ENCODE measurements at regions not wholly inside any gene's neighbourhood (a gene's known extent, or its start where the extent isn't known, plus 50 kb on each side); places are given as distances from the start of the nearest gene placed in this dataset.

GRCh38 chr7:15794801-15795200 is 108.3 kb upstream of the MEOX2 start:
- no peaks in the 10 kb centered on the region for H3K9me3 ChIP-seq (ENCODE audit: control insufficient read depth in 2 of 3, insufficient read depth in 1 of 3, low read length in 3 of 3)
- H3K27me3 ChIP-seq (ENCODE audit: control insufficient read depth, insufficient read depth, low read length), result no peaks in the 10 kb centered on the region
- no peak overlapping the region for H3K4me3 ChIP-seq (ENCODE audit: low read length in 3 of 3)
- TF ChIP-seq CTCF (IDR thresholded peaks at IDR 0.05; ENCODE audit: borderline replicate concordance, extremely low read depth, insufficient read depth), result no peak
- no peak overlapping the region for H3K9ac ChIP-seq (ENCODE audit: low read length in 3 of 3)
- no peak for DNase-seq
- H3K27ac ChIP-seq (ENCODE audit: low read depth in 2 of 2, low read length in 2 of 2), result no peak overlapping the region
- intact Hi-C loops (cut with DNase I), result no loop called here
- H3K4me1 ChIP-seq (ENCODE audit: control insufficient read depth in 2 of 3, insufficient read depth in 2 of 3, low read depth in 1 of 3, low read length in 3 of 3), result no peaks in the 10 kb centered on the region
- no peak for FAIRE-seq
- H3K36me3 ChIP-seq (ENCODE audit: control insufficient read depth in 2 of 3, insufficient read depth in 3 of 3, low read length in 3 of 3), result no peaks in the 10 kb centered on the region

GRCh38 chr7:15784694-15785030 is 98.2 kb upstream of the MEOX2 start:
- H3K4me1 ChIP-seq (ENCODE audit: control insufficient read depth in 2 of 3, insufficient read depth in 2 of 3, low read depth in 1 of 3, low read length in 3 of 3), result no peaks in the 10 kb centered on the region
- H3K4me3 ChIP-seq (ENCODE audit: low read length in 3 of 3), result no peak overlapping the region
- no peak for TF ChIP-seq CTCF (IDR thresholded peaks at IDR 0.05; ENCODE audit: borderline replicate concordance, extremely low read depth, insufficient read depth)
- intact Hi-C loops (cut with DNase I), result no loop called here
- no peaks in the 10 kb centered on the region for H3K27me3 ChIP-seq (ENCODE audit: control insufficient read depth, insufficient read depth, low read length)
- no peaks in the 10 kb centered on the region for H3K36me3 ChIP-seq (ENCODE audit: control insufficient read depth in 2 of 3, insufficient read depth in 3 of 3, low read length in 3 of 3)
- H3K9me3 ChIP-seq (ENCODE audit: control insufficient read depth in 2 of 3, insufficient read depth in 1 of 3, low read length in 3 of 3), result no peaks in the 10 kb centered on the region
- FAIRE-seq (no peak), DNase-seq (no peak)
- H3K27ac ChIP-seq (ENCODE audit: low read depth in 2 of 2, low read length in 2 of 2), result no peak overlapping the region
- no peak overlapping the region for H3K9ac ChIP-seq (ENCODE audit: low read length in 3 of 3)

- H3K27me3 ChIP-seq (ENCODE audit: control insufficient read depth, insufficient read depth, low read length), result no peaks in the 10 kb centered on the region
- intact Hi-C loops (cut with DNase I), result no loop called here
- no peak for TF ChIP-seq CTCF (IDR thresholded peaks at IDR 0.05; ENCODE audit: borderline replicate concordance, extremely low read depth, insufficient read depth)
- DNase-seq (peak in 4 of 5 donors; percentile 39 to 81 (median 65)), FAIRE-seq (no peak)
- H3K4me1 ChIP-seq (ENCODE audit: control insufficient read depth in 2 of 3, insufficient read depth in 2 of 3, low read depth in 1 of 3, low read length in 3 of 3), result no peaks in the 10 kb centered on the region
- no peaks in the 10 kb centered on the region for H3K36me3 ChIP-seq (ENCODE audit: control insufficient read depth in 2 of 3, insufficient read depth in 3 of 3, low read length in 3 of 3)
- H3K4me3 ChIP-seq (ENCODE audit: low read length in 3 of 3), result no peak overlapping the region
- no peak overlapping the region for H3K27ac ChIP-seq (ENCODE audit: low read depth in 2 of 2, low read length in 2 of 2)
- H3K9ac ChIP-seq (ENCODE audit: low read length in 3 of 3), result no peak overlapping the region
- no peaks in the 10 kb centered on the region for H3K9me3 ChIP-seq (ENCODE audit: control insufficient read depth in 2 of 3, insufficient read depth in 1 of 3, low read length in 3 of 3)
Observed at GRCh38 chr7:15783987-15784693, 97.7 kb upstream of the MEOX2 start.

GRCh38 chr7:15782656-15783055 is 96.2 kb upstream of the MEOX2 start:
- no peak for TF ChIP-seq CTCF (IDR thresholded peaks at IDR 0.05; ENCODE audit: borderline replicate concordance, extremely low read depth, insufficient read depth)
- intact Hi-C loops (cut with DNase I), result no loop called here
- FAIRE-seq (no peak), DNase-seq (no peak)
- no peaks in the 10 kb centered on the region for H3K9me3 ChIP-seq (ENCODE audit: control insufficient read depth in 2 of 3, insufficient read depth in 1 of 3, low read length in 3 of 3)
- H3K9ac ChIP-seq (ENCODE audit: low read length in 3 of 3), result no peak overlapping the region
- H3K4me3 ChIP-seq (ENCODE audit: low read length in 3 of 3), result no peak overlapping the region
- no peaks in the 10 kb centered on the region for H3K4me1 ChIP-seq (ENCODE audit: control insufficient read depth in 2 of 3, insufficient read depth in 2 of 3, low read depth in 1 of 3, low read length in 3 of 3)
- no peaks in the 10 kb centered on the region for H3K36me3 ChIP-seq (ENCODE audit: control insufficient read depth in 2 of 3, insufficient read depth in 3 of 3, low read length in 3 of 3)
- no peak overlapping the region for H3K27ac ChIP-seq (ENCODE audit: low read depth in 2 of 2, low read length in 2 of 2)
- H3K27me3 ChIP-seq (ENCODE audit: control insufficient read depth, insufficient read depth, low read length), result no peaks in the 10 kb centered on the region

Measured in kidney (tissue), 13 donors.